ENCODE measurements at regions not wholly inside any gene's neighbourhood (a gene's known extent, or its start where the extent isn't known, plus 50 kb on each side); places are given as distances from the start of the nearest gene placed in this dataset.

GRCh38 chrX:137426695-137427425, 139.1 kb upstream of the ZIC3 start:
- H3K36me3 Mint-ChIP-seq (ENCODE audit: insufficient read depth, unreplicated experiment): no peaks in the 10 kb centered on the region
- H3K4me1 Mint-ChIP-seq (ENCODE audit: insufficient read depth, unreplicated experiment): no peaks in the 10 kb centered on the region
- ChIA-PET CTCF (interaction anchor here (0.7 kb wide), 1 partner anchor 35 kb away, joined by 5 read pairs; no protein-coding TSS in a partner anchor), POLR2A (no interaction called here)
- no peak for TF ChIP-seq CTCF (IDR thresholded peaks at IDR 0.05; ENCODE audit: unreplicated experiment)
- H3K27me3 Mint-ChIP-seq (ENCODE audit: insufficient read depth, unreplicated experiment): no peaks in the 10 kb centered on the region
- no peak overlapping the region for H3K4me3 Mint-ChIP-seq (ENCODE audit: unreplicated experiment)
- intact Hi-C loops (cut with micrococcal nuclease): no loop called here
- no TSS peak for BruUV-seq (replicated peaks)
- DNase-seq (ENCODE audit: unreplicated experiment): no peak
- peaks cover 14% of the 10 kb centered on the region for H3K9me3 Mint-ChIP-seq (ENCODE audit: unreplicated experiment)
- H3K27ac Mint-ChIP-seq (ENCODE audit: low read depth, unreplicated experiment): no peak overlapping the region

- Mint-ChIP-seq H3K4me1 (ENCODE audit: insufficient read depth, unreplicated experiment) (no peaks in the 10 kb centered on the region), H3K4me3 (ENCODE audit: unreplicated experiment) (no peak overlapping the region), H3K9me3 (ENCODE audit: unreplicated experiment) (peaks cover 7% of the 10 kb centered on the region), H3K27me3 (ENCODE audit: insufficient read depth, unreplicated experiment) (no peaks in the 10 kb centered on the region), H3K36me3 (ENCODE audit: insufficient read depth, unreplicated experiment) (no peaks in the 10 kb centered on the region), H3K27ac (ENCODE audit: low read depth, unreplicated experiment) (no peak overlapping the region)
- TF ChIP-seq CTCF (IDR thresholded peaks at IDR 0.05; ENCODE audit: unreplicated experiment): no peak
- BruUV-seq (replicated peaks): no TSS peak
- POLR2A ChIA-PET: no interaction called here
- no peak for DNase-seq (ENCODE audit: unreplicated experiment)
- intact Hi-C loops (cut with micrococcal nuclease): no loop called here
- CTCF ChIA-PET: interaction anchor here (0.7 kb wide), 1 partner anchor 34 kb away, joined by 5 read pairs; no protein-coding TSS in a partner anchor
Measured at GRCh38 chrX:137425986-137426385, 139.9 kb upstream of the ZIC3 start.

GRCh38 chrX:137425273-137425902, 140.5 kb upstream of the ZIC3 start:
- no peaks in the 10 kb centered on the region for H3K27me3 Mint-ChIP-seq (ENCODE audit: insufficient read depth, unreplicated experiment)
- H3K27ac Mint-ChIP-seq (ENCODE audit: low read depth, unreplicated experiment): no peak overlapping the region
- no peak for TF ChIP-seq CTCF (IDR thresholded peaks at IDR 0.05; ENCODE audit: unreplicated experiment)
- BruUV-seq (replicated peaks): no TSS peak
- peaks cover 7% of the 10 kb centered on the region for H3K9me3 Mint-ChIP-seq (ENCODE audit: unreplicated experiment)
- no peak overlapping the region for H3K4me3 Mint-ChIP-seq (ENCODE audit: unreplicated experiment)
- CTCF ChIA-PET: interaction anchor here (0.5 to 1.5 kb wide), 2 partner anchors 500 to 719 kb away, joined by 3 to 4 read pairs; no protein-coding TSS in a partner anchor
- no peaks in the 10 kb centered on the region for H3K4me1 Mint-ChIP-seq (ENCODE audit: insufficient read depth, unreplicated experiment)
- no peak for DNase-seq (ENCODE audit: unreplicated experiment)
- POLR2A ChIA-PET: no interaction called here
- H3K36me3 Mint-ChIP-seq (ENCODE audit: insufficient read depth, unreplicated experiment): no peaks in the 10 kb centered on the region
- intact Hi-C loops (cut with micrococcal nuclease): no loop called here

- intact Hi-C loops (cut with micrococcal nuclease): no loop called here
- H3K36me3 Mint-ChIP-seq (ENCODE audit: insufficient read depth, unreplicated experiment): no peaks in the 10 kb centered on the region
- DNase-seq (ENCODE audit: unreplicated experiment): no peak
- no peak overlapping the region for H3K27ac Mint-ChIP-seq (ENCODE audit: low read depth, unreplicated experiment)
- POLR2A ChIA-PET: no interaction called here
- peaks cover 7% of the 10 kb centered on the region for H3K9me3 Mint-ChIP-seq (ENCODE audit: unreplicated experiment)
- CTCF ChIA-PET: interaction anchor here (1.5 kb wide), 1 partner anchor 501 kb away, joined by 4 read pairs; no protein-coding TSS in a partner anchor
- H3K4me3 Mint-ChIP-seq (ENCODE audit: unreplicated experiment): no peak overlapping the region
- TF ChIP-seq CTCF (IDR thresholded peaks at IDR 0.05; ENCODE audit: unreplicated experiment): no peak
- no peaks in the 10 kb centered on the region for H3K4me1 Mint-ChIP-seq (ENCODE audit: insufficient read depth, unreplicated experiment)
- BruUV-seq (replicated peaks): no TSS peak
- H3K27me3 Mint-ChIP-seq (ENCODE audit: insufficient read depth, unreplicated experiment): no peaks in the 10 kb centered on the region
Measured at GRCh38 chrX:137424679-137425078, 141.2 kb upstream of the ZIC3 start.

All from MCF 10A (cell line).